ENCODE measurements at regions not wholly inside any gene's neighbourhood (a gene's known extent, or its start where the extent isn't known, plus 50 kb on each side); places are given as distances from the start of the nearest gene placed in this dataset.

GRCh38 chr6:93801101-93801847 is 381.9 kb upstream of the EPHA7 start:
- TF ChIP-seq CTCF (IDR thresholded peaks at IDR 0.05; ENCODE audit: insufficient read depth, low read length, poor library complexity, severe bottlenecking) = no peak
- H3K27me3 ChIP-seq (ENCODE audit: control insufficient read depth, insufficient read depth, low read length) = no peaks in the 10 kb centered on the region
- no peaks in the 10 kb centered on the region for H3K36me3 ChIP-seq (ENCODE audit: control insufficient read depth, insufficient read depth, low read length)
- H3K4me3 ChIP-seq (ENCODE audit: low read depth, low read length) = no peak overlapping the region
- no peak for DNase-seq (ENCODE audit: low read depth)

- H3K4me3 ChIP-seq (ENCODE audit: low read depth, low read length) = no peak overlapping the region
- TF ChIP-seq CTCF (IDR thresholded peaks at IDR 0.05; ENCODE audit: insufficient read depth, low read length, poor library complexity, severe bottlenecking) = no peak
- DNase-seq (ENCODE audit: low read depth) = no peak
- no peaks in the 10 kb centered on the region for H3K36me3 ChIP-seq (ENCODE audit: control insufficient read depth, insufficient read depth, low read length)
- H3K27me3 ChIP-seq (ENCODE audit: control insufficient read depth, insufficient read depth, low read length) = no peaks in the 10 kb centered on the region
These were observed 379.9 kb upstream of the EPHA7 start for GRCh38 chr6:93799226-93799625.

- no peak for DNase-seq (ENCODE audit: low read depth)
- no peaks in the 10 kb centered on the region for H3K27me3 ChIP-seq (ENCODE audit: control insufficient read depth, insufficient read depth, low read length)
These were observed 374.8 kb upstream of the EPHA7 start for GRCh38 chr6:93794166-93794565.

GRCh38 chr6:93792746-93793145 is 373.4 kb upstream of the EPHA7 start:
- H3K4me3 ChIP-seq (ENCODE audit: low read depth, low read length) = no peak overlapping the region
- no peak for DNase-seq (ENCODE audit: low read depth)
- no peaks in the 10 kb centered on the region for H3K27me3 ChIP-seq (ENCODE audit: control insufficient read depth, insufficient read depth, low read length)
- H3K36me3 ChIP-seq (ENCODE audit: control insufficient read depth, insufficient read depth, low read length) = no peaks in the 10 kb centered on the region
- no peak for TF ChIP-seq CTCF (IDR thresholded peaks at IDR 0.05; ENCODE audit: insufficient read depth, low read length, poor library complexity, severe bottlenecking)

More at GRCh38 chr6:93794166-93794565, 374.8 kb upstream of the EPHA7 start:
- Histone ChIP-seq H3K4me3 (ENCODE audit: low read depth, low read length) (no peak overlapping the region), H3K36me3 (ENCODE audit: control insufficient read depth, insufficient read depth, low read length) (no peaks in the 10 kb centered on the region)
- TF ChIP-seq CTCF (IDR thresholded peaks at IDR 0.05; ENCODE audit: insufficient read depth, low read length, poor library complexity, severe bottlenecking) = no peak

- Histone ChIP-seq H3K36me3 (ENCODE audit: control insufficient read depth, insufficient read depth, low read length) (no peaks in the 10 kb centered on the region), H3K27me3 (ENCODE audit: control insufficient read depth, insufficient read depth, low read length) (no peaks in the 10 kb centered on the region), H3K4me3 (ENCODE audit: low read depth, low read length) (no peak overlapping the region)
- no peak for TF ChIP-seq CTCF (IDR thresholded peaks at IDR 0.05; ENCODE audit: insufficient read depth, low read length, poor library complexity, severe bottlenecking)
- DNase-seq (ENCODE audit: low read depth) = no peak
These were observed 371.6 kb upstream of the EPHA7 start for GRCh38 chr6:93790981-93791380.

- no peak overlapping the region for H3K4me3 ChIP-seq (ENCODE audit: low read depth, low read length)
- no peak for DNase-seq (ENCODE audit: low read depth)
- TF ChIP-seq CTCF (IDR thresholded peaks at IDR 0.05; ENCODE audit: insufficient read depth, low read length, poor library complexity, severe bottlenecking) = no peak
- no peaks in the 10 kb centered on the region for H3K27me3 ChIP-seq (ENCODE audit: control insufficient read depth, insufficient read depth, low read length)
- H3K36me3 ChIP-seq (ENCODE audit: control insufficient read depth, insufficient read depth, low read length) = no peaks in the 10 kb centered on the region
These were observed 370.2 kb upstream of the EPHA7 start for GRCh38 chr6:93789532-93789931.

Measured in kidney epithelial cell (primary cell).